ENCODE measurements at regions not wholly inside any gene's neighbourhood (a gene's known extent, or its start where the extent isn't known, plus 50 kb on each side); places are given as distances from the start of the nearest gene placed in this dataset.

DNA sequence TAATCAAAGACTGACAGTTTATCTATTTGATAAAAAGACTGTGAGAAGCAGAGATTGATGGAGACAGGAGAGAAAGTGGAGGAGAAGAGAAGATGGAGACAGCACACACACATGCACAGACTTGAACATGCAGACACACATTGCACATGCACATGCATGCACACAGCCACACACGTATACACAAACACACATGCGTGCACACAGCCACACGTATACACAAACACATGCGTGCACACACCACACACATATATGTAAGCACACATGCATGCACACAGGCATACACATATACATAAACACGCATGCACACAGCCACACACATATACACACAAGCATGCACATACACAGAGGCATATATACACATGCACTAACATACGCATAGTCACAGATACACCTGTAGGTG is 313.4 kb downstream of the HAPSTR1 start:
- TF ChIP-seq, protein P1, sequence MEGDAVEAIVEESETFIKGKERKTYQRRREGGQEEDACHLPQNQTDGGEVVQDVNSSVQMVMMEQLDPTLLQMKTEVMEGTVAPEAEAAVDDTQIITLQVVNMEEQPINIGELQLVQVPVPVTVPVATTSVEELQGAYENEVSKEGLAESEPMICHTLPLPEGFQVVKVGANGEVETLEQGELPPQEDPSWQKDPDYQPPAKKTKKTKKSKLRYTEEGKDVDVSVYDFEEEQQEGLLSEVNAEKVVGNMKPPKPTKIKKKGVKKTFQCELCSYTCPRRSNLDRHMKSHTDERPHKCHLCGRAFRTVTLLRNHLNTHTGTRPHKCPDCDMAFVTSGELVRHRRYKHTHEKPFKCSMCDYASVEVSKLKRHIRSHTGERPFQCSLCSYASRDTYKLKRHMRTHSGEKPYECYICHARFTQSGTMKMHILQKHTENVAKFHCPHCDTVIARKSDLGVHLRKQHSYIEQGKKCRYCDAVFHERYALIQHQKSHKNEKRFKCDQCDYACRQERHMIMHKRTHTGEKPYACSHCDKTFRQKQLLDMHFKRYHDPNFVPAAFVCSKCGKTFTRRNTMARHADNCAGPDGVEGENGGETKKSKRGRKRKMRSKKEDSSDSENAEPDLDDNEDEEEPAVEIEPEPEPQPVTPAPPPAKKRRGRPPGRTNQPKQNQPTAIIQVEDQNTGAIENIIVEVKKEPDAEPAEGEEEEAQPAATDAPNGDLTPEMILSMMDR (IDR thresholded peaks at IDR 0.05; ENCODE audit: control extremely low read depth, extremely low read depth), result no peak
- no peak for ATAC-seq (ENCODE audit: insufficient read depth, low FRiP score)
- 97% methylated on average over 6 of the region's 6 CpGs for WGBS, 2 donors

DNA sequence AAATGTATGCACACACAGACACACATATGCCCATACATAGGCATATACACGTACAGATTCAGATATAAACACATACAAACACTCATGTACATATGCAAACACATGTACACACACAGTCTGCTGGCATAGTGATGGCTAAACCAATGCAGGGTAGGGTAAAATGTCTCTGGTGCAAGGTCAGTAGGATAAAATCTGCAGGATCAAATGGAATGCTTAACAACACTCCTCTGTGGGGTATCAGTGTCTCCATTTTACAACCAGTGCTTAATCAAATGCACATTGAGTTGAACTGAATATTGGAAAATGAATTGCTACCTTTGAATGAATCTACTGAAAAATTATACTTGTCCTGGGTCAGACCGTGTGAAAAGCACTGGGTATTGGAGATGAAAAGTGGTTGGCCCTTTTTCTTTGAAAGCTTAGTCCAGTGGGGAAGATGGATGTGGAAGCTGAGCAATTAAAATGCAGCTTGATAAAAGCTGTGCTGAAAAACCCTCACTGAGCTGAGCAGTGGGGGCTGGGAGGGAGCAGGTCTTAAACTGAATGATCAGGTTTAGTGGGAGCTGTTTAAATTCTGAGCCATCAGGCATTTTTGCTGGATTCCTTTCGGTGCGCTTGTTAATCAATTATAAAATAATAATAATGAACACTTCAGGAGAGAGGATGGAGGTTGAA is 314.7 kb downstream of the HAPSTR1 start:
- TF ChIP-seq, protein P1 (IDR thresholded peaks at IDR 0.05; ENCODE audit: control extremely low read depth, extremely low read depth), result no peak
- 84 to 89% methylated on average over 4 of the region's 4 CpGs for WGBS, 2 donors
- Histone ChIP-seq H3K36me3 (ENCODE audit: control insufficient read depth in 4 of 4, insufficient read depth in 4 of 4, low read length in 4 of 4) (no peaks in the 10 kb centered on the region), H3K4me1 (ENCODE audit: control insufficient read depth in 5 of 5, insufficient read depth in 5 of 5, low read length in 5 of 5) (peaks cover 0 to 10% (median 2%) of the 10 kb centered on the region in 5 donors), H3K9ac (ENCODE audit: insufficient read depth in 1 of 2, low read length in 2 of 2) (no peak overlapping the region), H3K27ac (ENCODE audit: low read depth in 1 of 2, low read length in 1 of 2) (no peak overlapping the region), H3K4me3 (no peak overlapping the region), H3K9me3 (ENCODE audit: control insufficient read depth in 4 of 4, insufficient read depth in 3 of 4, low read length in 3 of 4) (peaks cover 0 to 3% (median 1%) of the 10 kb centered on the region in 4 donors), H3K27me3 (ENCODE audit: control insufficient read depth in 3 of 3, insufficient read depth in 3 of 3, low read length in 2 of 3) (no peaks in the 10 kb centered on the region)
- ATAC-seq (ENCODE audit: insufficient read depth, low FRiP score) (no peak), DNase-seq (no peak)

More for the DNA sequence above, 313.4 kb downstream of the HAPSTR1 start:
- Histone ChIP-seq H3K4me1 (ENCODE audit: control insufficient read depth in 5 of 5, insufficient read depth in 5 of 5, low read length in 5 of 5) (peaks cover 0 to 10% (median 2%) of the 10 kb centered on the region in 5 donors), H3K9ac (ENCODE audit: insufficient read depth in 1 of 2, low read length in 2 of 2) (no peak overlapping the region), H3K9me3 (ENCODE audit: control insufficient read depth in 4 of 4, insufficient read depth in 3 of 4, low read length in 3 of 4) (peaks cover 0 to 3% (median 1%) of the 10 kb centered on the region in 4 donors), H3K27me3 (ENCODE audit: control insufficient read depth in 3 of 3, insufficient read depth in 3 of 3, low read length in 2 of 3) (no peaks in the 10 kb centered on the region), H3K4me3 (no peak overlapping the region), H3K36me3 (ENCODE audit: control insufficient read depth in 4 of 4, insufficient read depth in 4 of 4, low read length in 4 of 4) (no peaks in the 10 kb centered on the region), H3K27ac (ENCODE audit: low read depth in 1 of 2, low read length in 1 of 2) (no peak overlapping the region)
- no peak for DNase-seq

DNA sequence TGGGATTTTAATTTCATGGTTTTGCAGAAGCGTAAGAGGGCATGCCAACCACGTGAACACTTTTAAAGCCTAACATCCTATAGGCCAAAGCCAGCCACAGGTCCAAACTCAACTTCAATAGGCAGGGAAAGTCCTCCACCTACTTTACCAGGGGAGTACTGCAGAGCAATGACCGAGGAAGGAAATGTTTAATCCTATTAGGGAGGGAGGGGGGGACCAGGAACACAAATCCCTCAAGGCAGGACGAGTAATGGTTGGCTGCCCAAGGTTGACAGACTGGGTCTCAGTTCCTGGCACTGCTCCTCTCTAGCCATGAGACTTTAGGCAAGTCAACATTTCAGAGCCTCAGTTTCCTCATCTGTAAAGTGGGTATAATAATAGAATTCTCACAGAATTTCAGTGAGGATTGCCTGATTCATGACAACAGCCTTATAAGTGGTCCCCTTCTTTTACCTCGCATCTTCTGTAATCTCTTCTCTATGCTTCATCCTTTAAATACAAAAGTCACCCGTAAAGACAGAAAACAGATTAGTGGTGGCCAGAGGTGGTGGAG is 315.8 kb downstream of the HAPSTR1 start:
- no peak overlapping the region for H3K4me3 ChIP-seq
- WGBS, 2 donors, result 78 to 83% methylated on average over 6 of the region's 6 CpGs
- peaks cover 0 to 3% (median 1%) of the 10 kb centered on the region in 4 donors for H3K9me3 ChIP-seq (ENCODE audit: control insufficient read depth in 4 of 4, insufficient read depth in 3 of 4, low read length in 3 of 4)
- DNase-seq (no peak), ATAC-seq (ENCODE audit: insufficient read depth, low FRiP score) (no peak)
- TF ChIP-seq, protein P1 (IDR thresholded peaks at IDR 0.05; ENCODE audit: control extremely low read depth, extremely low read depth), result no peak
- no peaks in the 10 kb centered on the region for H3K36me3 ChIP-seq (ENCODE audit: control insufficient read depth in 4 of 4, insufficient read depth in 4 of 4, low read length in 4 of 4)
- H3K4me1 ChIP-seq (ENCODE audit: control insufficient read depth in 5 of 5, insufficient read depth in 5 of 5, low read length in 5 of 5), result peaks cover 0 to 10% (median 2%) of the 10 kb centered on the region in 5 donors
- H3K27me3 ChIP-seq (ENCODE audit: control insufficient read depth in 3 of 3, insufficient read depth in 3 of 3, low read length in 2 of 3), result no peaks in the 10 kb centered on the region
- no peak overlapping the region for H3K9ac ChIP-seq (ENCODE audit: insufficient read depth in 1 of 2, low read length in 2 of 2)
- H3K27ac ChIP-seq (ENCODE audit: low read depth in 1 of 2, low read length in 1 of 2), result no peak overlapping the region
